ENCODE measurements at regions not wholly inside any gene's neighbourhood (a gene's known extent, or its start where the extent isn't known, plus 50 kb on each side); places are given as distances from the start of the nearest gene placed in this dataset.
A peak's percentile ranks its signal among the peaks of the same experiment; 100 is the strongest.
"Not testable (repeated sequence)": the region's sequence is repeated elsewhere in the genome, so short reads cannot be mapped to it uniquely, and the experiment has no call there.

- Histone ChIP-seq H3K9ac (no peak overlapping the region), H3K4me1 (ENCODE audit: control insufficient read depth in 1 of 2, insufficient read depth in 2 of 2, low read depth in 1 of 2, low read length in 1 of 2) (no peaks in the 10 kb centered on the region), H3K9me2 (no peaks in the 10 kb centered on the region), H3K27ac (ENCODE audit: low read depth in 2 of 2, low read length in 1 of 2) (no peak overlapping the region), H3K9me3 (no peaks in the 10 kb centered on the region), H2AFZ (ENCODE audit: low read depth) (no peak overlapping the region), H3K27me3 (ENCODE audit: insufficient read depth) (no peaks in the 10 kb centered on the region), H3K4me3 (ENCODE audit: low read depth in 2 of 2, low read length in 1 of 2) (no peak overlapping the region), H4K20me1 (ENCODE audit: insufficient read depth) (no peaks in the 10 kb centered on the region), H3K79me2 (ENCODE audit: insufficient read depth) (no peaks in the 10 kb centered on the region), H3F3A (replicated peaks; ENCODE audit: insufficient read depth) (no peaks in the 10 kb centered on the region), H3K4me2 (no peak overlapping the region), H3K36me3 (replicated peaks in 1 of 2; ENCODE audit: control insufficient read depth in 1 of 2, insufficient read depth in 2 of 2, low read length in 1 of 2) (no peaks in the 10 kb centered on the region)
- DNase-seq = no peak
- TF ChIP-seq RXRA (IDR thresholded peaks at IDR 0.05; ENCODE audit: borderline replicate concordance, low read depth) = no peak
- CTCF ChIA-PET = no interaction called here
- POLR2A ChIA-PET = no interaction called here
Observed at GRCh38 chr20:7798176-7798575, 142.1 kb downstream of the HAO1 start.

- H3K27me3 ChIP-seq (ENCODE audit: insufficient read depth) = no peaks in the 10 kb centered on the region
- ChIA-PET CTCF (no interaction called here), POLR2A (no interaction called here)
- no peak overlapping the region for H3K4me2 ChIP-seq
- no peak for TF ChIP-seq REST (IDR thresholded peaks at IDR 0.05; ENCODE audit: low read depth, low read length)
- TF ChIP-seq RAD21 (IDR thresholded peaks at IDR 0.05; ENCODE audit: low read length) = no peak
- H4K20me1 ChIP-seq (ENCODE audit: insufficient read depth) = no peaks in the 10 kb centered on the region
- H3K79me2 ChIP-seq (ENCODE audit: insufficient read depth) = no peaks in the 10 kb centered on the region
- no peak overlapping the region for H2AFZ ChIP-seq (ENCODE audit: low read depth)
- H3F3A ChIP-seq (replicated peaks; ENCODE audit: insufficient read depth) = no peaks in the 10 kb centered on the region
- 0% methylated on average over 1 of the region's 1 CpG for WGBS (ENCODE audit: low lambda C conversion rate)
- H3K4me1 ChIP-seq (ENCODE audit: control insufficient read depth in 1 of 2, insufficient read depth in 2 of 2, low read depth in 1 of 2, low read length in 1 of 2) = no peaks in the 10 kb centered on the region
- H3K27ac ChIP-seq (ENCODE audit: low read depth in 2 of 2, low read length in 1 of 2) = no peak overlapping the region
- no peaks in the 10 kb centered on the region for H3K36me3 ChIP-seq (replicated peaks in 1 of 2; ENCODE audit: control insufficient read depth in 1 of 2, insufficient read depth in 2 of 2, low read length in 1 of 2)
- no peak for DNase-seq
- H3K4me3 ChIP-seq (ENCODE audit: low read depth in 2 of 2, low read length in 1 of 2) = no peak overlapping the region
- H3K9me2 ChIP-seq = no peaks in the 10 kb centered on the region
- no peaks in the 10 kb centered on the region for H3K9me3 ChIP-seq
- H3K9ac ChIP-seq = no peak overlapping the region
Observed at GRCh38 chr20:7799862-7800261, 140.4 kb downstream of the HAO1 start.

- H3K27me3 ChIP-seq (ENCODE audit: insufficient read depth); H3K36me3 ChIP-seq (replicated peaks in 1 of 2; ENCODE audit: control insufficient read depth in 1 of 2, insufficient read depth in 2 of 2, low read length in 1 of 2); POLR2A ChIA-PET; H3F3A ChIP-seq (replicated peaks; ENCODE audit: insufficient read depth); H3K9me2 ChIP-seq; H4K20me1 ChIP-seq (ENCODE audit: insufficient read depth); DNase-seq; H3K4me1 ChIP-seq (ENCODE audit: control insufficient read depth in 1 of 2, insufficient read depth in 2 of 2, low read depth in 1 of 2, low read length in 1 of 2); H3K9ac ChIP-seq; H2AFZ ChIP-seq (ENCODE audit: low read depth); H3K79me2 ChIP-seq (ENCODE audit: insufficient read depth); H3K9me3 ChIP-seq; H3K27ac ChIP-seq (ENCODE audit: low read depth in 2 of 2, low read length in 1 of 2): not testable (repeated sequence)
- H3K4me2 ChIP-seq = peak overlapping the region; percentile 70
- peak overlapping the region; percentile 40 to 53 for H3K4me3 ChIP-seq (ENCODE audit: low read depth in 2 of 2, low read length in 1 of 2)
- 37% methylated on average over 15 of the region's 52 CpGs for WGBS (ENCODE audit: low lambda C conversion rate)
- CTCF ChIA-PET = interaction anchor here (0.6 to 2.3 kb wide), 2 partner anchors 8 to 76 kb away, joined by 3 to 5 read pairs; no protein-coding TSS in a partner anchor
Observed at GRCh38 chr20:7803411-7804151, 136.7 kb downstream of the HAO1 start.
